HG02973 (cell line): ENCODE measurements at regions not wholly inside any gene's neighbourhood (a gene's known extent, or its start where the extent isn't known, plus 50 kb on each side); places are given as distances from the start of the nearest gene placed in this dataset.

ENCODE experiments used
- ATAC-seq: cut with Tn5 transposase; IDR thresholded peaks from one replicate; pipeline ENCODE4 v1.9.1; 2021; ENCODE audit warnings: moderate library complexity; ENCODE audit not compliant: unreplicated experiment

GRCh38 chr13:50071379-50071778, 56.1 kb downstream of the KCNRG start:
- no peak for ATAC-seq

GRCh38 chr13:50072676-50073075, 57.4 kb downstream of the KCNRG start:
- no peak for ATAC-seq

DNA sequence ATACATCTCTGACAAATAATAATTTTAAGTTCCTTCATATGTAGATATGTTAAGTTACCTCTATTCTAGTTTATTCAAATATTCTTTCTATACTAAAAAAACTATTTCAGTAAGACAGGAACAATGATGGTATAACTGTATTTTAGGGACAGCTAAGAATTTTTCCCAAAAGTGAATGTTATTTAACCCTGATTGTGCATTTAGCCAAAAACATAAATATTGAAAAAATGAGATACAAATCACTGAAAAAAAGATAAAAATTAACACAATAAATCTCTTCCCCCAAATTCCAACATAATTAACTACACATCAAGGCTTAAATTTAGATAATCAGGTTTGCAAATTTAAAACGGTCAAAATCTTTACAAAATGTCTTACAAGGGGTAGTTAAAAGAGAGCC, 58.1 kb downstream of the KCNRG start:
- no peak for ATAC-seq

GRCh38 chr13:50074843-50075242, 59.6 kb downstream of the KCNRG start:
- ATAC-seq, result no peak

GRCh38 chr13:50075619-50076097, 60.4 kb downstream of the KCNRG start:
- ATAC-seq, result no peak

GRCh38 chr13:50077431-50077830, 62.2 kb downstream of the KCNRG start:
- ATAC-seq, result no peak

GRCh38 chr13:50078231-50078894, 63.1 kb downstream of the KCNRG start:
- no peak for ATAC-seq

DNA sequence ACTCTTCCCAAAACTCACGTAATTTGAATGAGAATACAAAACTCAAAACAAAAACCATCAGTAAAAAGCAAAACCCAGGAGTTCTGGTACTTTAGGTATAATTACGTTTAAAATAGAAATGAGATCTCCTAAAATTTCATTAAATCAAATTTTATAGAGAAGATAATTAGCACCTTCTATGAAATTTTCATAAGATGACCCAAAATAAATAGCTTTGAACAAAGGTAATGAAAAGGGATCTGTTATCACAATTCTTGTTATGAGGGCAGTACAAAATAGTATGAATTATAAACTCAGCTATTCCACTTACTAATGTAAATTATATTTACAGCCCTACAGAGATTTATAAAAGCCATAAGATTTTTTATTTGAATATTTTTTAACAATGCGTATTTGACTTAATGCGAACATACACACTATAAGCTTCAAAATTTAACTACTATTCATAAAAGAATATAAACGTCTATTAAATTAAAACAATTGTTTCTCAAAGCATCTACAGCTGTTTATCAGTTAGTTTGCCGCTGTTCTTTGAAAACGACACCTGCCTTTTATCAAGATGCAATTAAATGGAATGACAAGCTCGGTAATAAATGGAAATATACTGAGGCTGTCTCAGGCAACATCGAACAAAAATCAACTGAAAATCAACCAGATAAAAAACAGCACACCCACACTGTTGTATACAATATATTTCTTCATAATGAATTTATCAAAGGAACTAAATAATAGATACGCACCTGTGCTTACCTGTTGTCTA, 63.8 kb downstream of the KCNRG start:
- no peak for ATAC-seq

DNA sequence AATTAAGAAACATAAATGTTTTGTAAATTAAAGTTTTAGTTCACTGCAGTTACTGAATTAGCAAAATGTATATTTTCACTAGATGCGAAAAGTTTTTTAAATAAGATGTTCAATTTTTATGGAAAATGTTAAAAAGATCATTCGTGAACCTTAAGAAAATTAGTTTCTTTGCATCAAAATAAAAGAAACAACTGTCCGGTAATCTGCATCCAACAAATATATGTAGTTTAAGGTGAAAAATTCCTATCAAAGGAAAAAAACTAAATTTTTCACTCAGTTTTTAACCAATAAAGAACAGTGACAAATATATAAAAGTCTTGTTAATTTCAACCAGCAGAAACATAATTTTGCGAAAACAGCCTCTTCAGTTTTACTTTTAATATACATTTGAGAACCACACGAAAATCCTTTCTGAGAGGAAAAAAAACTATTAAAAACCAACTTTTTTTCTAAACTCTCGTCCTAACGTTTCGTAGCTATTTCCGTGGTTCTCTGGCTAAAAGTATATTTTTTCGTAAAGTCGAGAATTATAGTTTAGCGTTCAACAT, 64.5 kb downstream of the KCNRG start:
- no peak for ATAC-seq

- ATAC-seq, result no peak
These were observed 65.1 kb downstream of the KCNRG start for GRCh38 chr13:50080203-50080910.

DNA sequence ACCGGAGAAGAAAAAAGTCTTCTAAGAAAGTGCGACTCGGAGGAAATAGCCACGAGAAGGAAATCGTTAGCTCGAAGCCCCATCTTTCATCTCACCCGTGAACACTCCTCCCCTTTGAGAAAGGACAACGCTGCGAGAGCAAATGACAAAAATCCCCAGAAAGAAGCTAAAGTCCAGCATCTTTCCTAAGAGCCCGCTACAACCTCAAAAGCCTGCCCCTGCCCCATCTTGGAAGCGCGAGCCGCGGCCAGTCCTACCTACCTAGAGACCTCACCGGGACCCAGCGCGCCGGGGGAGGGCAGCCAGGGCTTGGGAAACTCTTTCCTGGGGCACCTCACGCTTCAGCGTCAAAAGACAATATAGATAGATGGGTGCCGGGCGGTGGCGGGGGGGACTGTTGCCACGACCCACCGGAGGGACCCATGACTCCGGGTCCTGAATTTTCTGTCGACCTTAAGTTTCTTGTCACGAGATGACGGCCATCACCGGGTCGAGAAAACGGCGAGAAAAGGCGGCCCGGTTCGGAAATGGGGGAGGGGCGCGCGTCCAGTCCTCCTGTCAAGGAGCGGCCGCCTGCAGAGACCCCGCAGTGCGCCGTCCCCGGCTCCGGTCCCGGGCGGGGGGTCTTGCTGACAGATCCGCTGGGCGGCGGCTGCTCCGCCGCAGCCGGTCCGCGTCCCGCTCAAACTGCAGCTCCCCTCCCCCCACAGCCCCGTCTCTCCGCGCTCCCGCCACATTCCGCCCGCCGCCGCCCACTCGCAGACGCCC, 65.9 kb downstream of the KCNRG start:
- peak; percentile 5 for ATAC-seq

- peak; percentile 63 for ATAC-seq
These were observed 66.6 kb downstream of the KCNRG start for GRCh38 chr13:50081679-50082425.

GRCh38 chr13:50082426-50083281, 67.4 kb downstream of the KCNRG start:
- ATAC-seq, result peak; percentile 43

DNA sequence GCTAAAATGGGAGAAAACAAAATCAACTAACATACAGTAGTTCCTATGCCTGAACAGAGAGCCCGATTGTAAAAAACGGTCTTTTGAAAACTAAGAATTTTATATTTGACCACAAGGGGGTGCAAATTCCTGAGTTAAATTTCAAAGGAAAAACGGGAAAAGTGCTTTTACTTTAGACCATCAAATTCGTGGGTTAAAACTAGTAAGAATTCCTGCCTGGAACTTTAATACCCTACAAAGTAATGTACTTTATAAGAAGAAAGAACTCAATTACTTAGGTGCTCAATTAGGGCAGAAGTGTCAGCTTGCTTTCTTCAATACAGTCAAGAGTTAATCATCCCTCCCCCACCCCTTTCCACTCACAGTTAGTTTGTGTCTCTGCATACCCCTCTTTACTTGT, 69.8 kb downstream of the KCNRG start:
- ATAC-seq, result no peak

GRCh38 chr13:50089633-50090032, 74.4 kb downstream of the KCNRG start:
- no peak for ATAC-seq

GRCh38 chr13:50090211-50090610, 75.0 kb downstream of the KCNRG start:
- ATAC-seq, result no peak

GRCh38 chr13:50094615-50095293, 79.5 kb downstream of the KCNRG start:
- no peak for ATAC-seq

GRCh38 chr13:50098693-50099092, 83.4 kb downstream of the KCNRG start:
- no peak for ATAC-seq

- ATAC-seq, result no peak
These were observed 84.2 kb downstream of the KCNRG start for GRCh38 chr13:50099473-50099872.
